ENCODE measurements at regions not wholly inside any gene's neighbourhood (a gene's known extent, or its start where the extent isn't known, plus 50 kb on each side); places are given as distances from the start of the nearest gene placed in this dataset.

GRCh38 chr1:88466899-88467580 is 217.0 kb upstream of the PKN2 start:
- no peak for DNase-seq
- Histone ChIP-seq H3K9me3 (ENCODE audit: low read length) (no peaks in the 10 kb centered on the region), H3K9ac (ENCODE audit: low read length) (no peak overlapping the region), H4K20me1 (ENCODE audit: insufficient read depth, low read depth, low read length) (no peaks in the 10 kb centered on the region), H3K9me2 (replicated peaks; ENCODE audit: insufficient read depth, low read length) (no peaks in the 10 kb centered on the region), H3K36me3 (ENCODE audit: insufficient read depth, low read length) (no peaks in the 10 kb centered on the region), H3K79me2 (ENCODE audit: low read length) (no peaks in the 10 kb centered on the region), H2AFZ (ENCODE audit: low read length) (no peak overlapping the region), H3K4me2 (ENCODE audit: low read depth, low read length, poor library complexity, severe bottlenecking) (no peak overlapping the region), H3K4me1 (ENCODE audit: low read length) (no peaks in the 10 kb centered on the region), H3K27ac (ENCODE audit: low read length) (no peak overlapping the region), H3K27me3 (ENCODE audit: low read length) (0 out of 2 replicates have a peak, but pooled peaks cover 2% of the 10 kb centered on the region), H3K4me3 (ENCODE audit: low read length) (no peak overlapping the region)

DNA sequence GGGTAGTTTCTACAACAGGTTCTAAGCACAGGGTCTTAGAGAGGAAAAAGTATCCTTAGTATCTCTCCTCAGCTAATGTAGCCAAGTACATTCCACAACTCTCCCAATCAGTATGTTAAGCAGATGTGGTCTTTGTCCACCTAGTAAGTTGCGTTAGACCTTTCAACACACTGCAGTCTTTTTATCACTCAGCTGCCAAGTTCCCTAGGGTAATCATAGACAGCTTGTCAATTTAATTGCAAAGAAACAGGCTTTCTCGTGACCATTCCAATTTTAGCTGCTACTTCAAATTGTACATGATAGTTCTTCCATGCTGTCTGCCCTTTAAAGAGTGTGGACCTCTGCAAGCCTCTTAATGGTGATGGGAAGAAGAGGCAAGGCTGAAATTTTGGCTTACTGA is 211.8 kb upstream of the PKN2 start:
- H4K20me1 ChIP-seq (ENCODE audit: insufficient read depth, low read depth, low read length), result no peaks in the 10 kb centered on the region
- no peak for DNase-seq
- no peak overlapping the region for H2AFZ ChIP-seq (ENCODE audit: low read length)
- H3K4me2 ChIP-seq (ENCODE audit: low read depth, low read length, poor library complexity, severe bottlenecking), result no peak overlapping the region
- no peaks in the 10 kb centered on the region for H3K79me2 ChIP-seq (ENCODE audit: low read length)
- H3K27ac ChIP-seq (ENCODE audit: low read length), result no peak overlapping the region
- H3K27me3 ChIP-seq (ENCODE audit: low read length), result 0 out of 2 replicates have a peak, but pooled peaks cover 2% of the 10 kb centered on the region
- no peak overlapping the region for H3K4me3 ChIP-seq (ENCODE audit: low read length)
- no peaks in the 10 kb centered on the region for H3K9me3 ChIP-seq (ENCODE audit: low read length)
- H3K9ac ChIP-seq (ENCODE audit: low read length), result no peak overlapping the region
- no peaks in the 10 kb centered on the region for H3K9me2 ChIP-seq (replicated peaks; ENCODE audit: insufficient read depth, low read length)
- H3K4me1 ChIP-seq (ENCODE audit: low read length), result no peaks in the 10 kb centered on the region
- no peaks in the 10 kb centered on the region for H3K36me3 ChIP-seq (ENCODE audit: insufficient read depth, low read length)

- no peaks in the 10 kb centered on the region for H3K4me1 ChIP-seq (ENCODE audit: low read length)
- no peaks in the 10 kb centered on the region for H4K20me1 ChIP-seq (ENCODE audit: insufficient read depth, low read depth, low read length)
- H3K9ac ChIP-seq (ENCODE audit: low read length), result no peak overlapping the region
- no peak overlapping the region for H3K27ac ChIP-seq (ENCODE audit: low read length)
- no peaks in the 10 kb centered on the region for H3K36me3 ChIP-seq (ENCODE audit: insufficient read depth, low read length)
- H3K79me2 ChIP-seq (ENCODE audit: low read length), result no peaks in the 10 kb centered on the region
- DNase-seq, result no peak
- no peak overlapping the region for H3K4me3 ChIP-seq (ENCODE audit: low read length)
- no peak overlapping the region for H2AFZ ChIP-seq (ENCODE audit: low read length)
- 0 out of 2 replicates have a peak, but pooled peaks cover 2% of the 10 kb centered on the region for H3K27me3 ChIP-seq (ENCODE audit: low read length)
- no peaks in the 10 kb centered on the region for H3K9me2 ChIP-seq (replicated peaks; ENCODE audit: insufficient read depth, low read length)
- no peak overlapping the region for H3K4me2 ChIP-seq (ENCODE audit: low read depth, low read length, poor library complexity, severe bottlenecking)
- H3K9me3 ChIP-seq (ENCODE audit: low read length), result no peaks in the 10 kb centered on the region
These were observed 211.4 kb upstream of the PKN2 start for GRCh38 chr1:88472714-88473113.

DNA sequence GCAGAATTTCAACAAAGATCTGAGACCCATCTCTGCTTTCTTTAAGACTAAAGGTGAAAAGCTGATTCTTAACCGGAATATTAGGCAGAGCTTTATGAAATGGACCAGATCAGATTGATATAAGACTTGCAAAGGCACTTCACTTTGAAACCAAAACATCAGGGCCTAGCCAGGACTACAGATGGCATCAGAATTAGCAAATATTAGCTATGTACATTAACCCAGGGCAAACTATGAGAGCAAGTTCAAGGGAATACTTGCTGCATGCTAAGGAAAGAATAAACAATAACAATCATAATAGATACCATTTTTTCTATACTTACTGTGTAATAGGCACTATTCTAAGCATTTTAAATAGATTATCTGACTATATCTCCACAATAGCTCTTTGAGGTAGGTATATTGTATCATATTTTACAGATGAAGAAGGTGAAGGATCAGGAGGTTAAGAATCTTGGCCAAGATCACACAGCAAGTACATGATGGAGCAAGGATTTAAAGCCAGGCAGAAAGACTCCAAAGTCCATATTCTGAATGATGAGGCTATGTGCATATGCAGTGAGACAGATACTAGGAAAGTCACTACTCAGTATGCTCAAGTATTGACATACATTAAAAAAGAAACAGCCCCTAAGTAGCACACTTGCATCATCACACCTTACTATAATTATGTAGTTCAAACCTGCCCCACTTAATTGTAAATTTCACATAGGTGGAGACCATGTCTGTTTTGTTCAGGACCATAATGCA is 209.3 kb upstream of the PKN2 start:
- H3K27me3 ChIP-seq (ENCODE audit: low read length), result 0 out of 2 replicates have a peak, but pooled peaks cover 2% of the 10 kb centered on the region

GRCh38 chr1:88484881-88485280 is 199.2 kb upstream of the PKN2 start:
- Histone ChIP-seq H3K79me2 (ENCODE audit: low read length) (no peaks in the 10 kb centered on the region), H2AFZ (ENCODE audit: low read length) (no peak overlapping the region), H3K4me1 (ENCODE audit: low read length) (no peaks in the 10 kb centered on the region), H3K9me2 (replicated peaks; ENCODE audit: insufficient read depth, low read length) (no peaks in the 10 kb centered on the region), H3K9ac (ENCODE audit: low read length) (no peak overlapping the region), H4K20me1 (ENCODE audit: insufficient read depth, low read depth, low read length) (no peaks in the 10 kb centered on the region), H3K4me2 (ENCODE audit: low read depth, low read length, poor library complexity, severe bottlenecking) (no peak overlapping the region), H3K4me3 (ENCODE audit: low read length) (no peak overlapping the region), H3K36me3 (ENCODE audit: insufficient read depth, low read length) (no peaks in the 10 kb centered on the region), H3K27ac (ENCODE audit: low read length) (no peak overlapping the region), H3K9me3 (ENCODE audit: low read length) (no peaks in the 10 kb centered on the region), H3K27me3 (ENCODE audit: low read length) (no peaks in the 10 kb centered on the region)
- DNase-seq, result no peak

More for the DNA sequence above, 209.3 kb upstream of the PKN2 start:
- no peak for DNase-seq
- no peaks in the 10 kb centered on the region for H3K9me2 ChIP-seq (replicated peaks; ENCODE audit: insufficient read depth, low read length)
- H3K36me3 ChIP-seq (ENCODE audit: insufficient read depth, low read length), result no peaks in the 10 kb centered on the region
- H3K9ac ChIP-seq (ENCODE audit: low read length), result no peak overlapping the region
- H3K4me1 ChIP-seq (ENCODE audit: low read length), result no peaks in the 10 kb centered on the region
- H3K4me3 ChIP-seq (ENCODE audit: low read length), result no peak overlapping the region
- H3K9me3 ChIP-seq (ENCODE audit: low read length), result no peaks in the 10 kb centered on the region
- no peak overlapping the region for H3K27ac ChIP-seq (ENCODE audit: low read length)
- H3K79me2 ChIP-seq (ENCODE audit: low read length), result no peaks in the 10 kb centered on the region
- no peak overlapping the region for H3K4me2 ChIP-seq (ENCODE audit: low read depth, low read length, poor library complexity, severe bottlenecking)
- no peak overlapping the region for H2AFZ ChIP-seq (ENCODE audit: low read length)
- no peaks in the 10 kb centered on the region for H4K20me1 ChIP-seq (ENCODE audit: insufficient read depth, low read depth, low read length)

GRCh38 chr1:88488237-88488636 is 195.8 kb upstream of the PKN2 start:
- no peaks in the 10 kb centered on the region for H3K36me3 ChIP-seq (ENCODE audit: insufficient read depth, low read length)
- H3K79me2 ChIP-seq (ENCODE audit: low read length), result no peaks in the 10 kb centered on the region
- H3K9me3 ChIP-seq (ENCODE audit: low read length), result no peaks in the 10 kb centered on the region
- no peak overlapping the region for H3K4me2 ChIP-seq (ENCODE audit: low read depth, low read length, poor library complexity, severe bottlenecking)
- H3K27ac ChIP-seq (ENCODE audit: low read length), result no peak overlapping the region
- H3K27me3 ChIP-seq (ENCODE audit: low read length), result no peaks in the 10 kb centered on the region
- H3K9ac ChIP-seq (ENCODE audit: low read length), result no peak overlapping the region
- no peaks in the 10 kb centered on the region for H3K4me1 ChIP-seq (ENCODE audit: low read length)
- DNase-seq, result no peak
- no peaks in the 10 kb centered on the region for H3K9me2 ChIP-seq (replicated peaks; ENCODE audit: insufficient read depth, low read length)
- no peaks in the 10 kb centered on the region for H4K20me1 ChIP-seq (ENCODE audit: insufficient read depth, low read depth, low read length)
- H3K4me3 ChIP-seq (ENCODE audit: low read length), result no peak overlapping the region
- no peak overlapping the region for H2AFZ ChIP-seq (ENCODE audit: low read length)

DNA sequence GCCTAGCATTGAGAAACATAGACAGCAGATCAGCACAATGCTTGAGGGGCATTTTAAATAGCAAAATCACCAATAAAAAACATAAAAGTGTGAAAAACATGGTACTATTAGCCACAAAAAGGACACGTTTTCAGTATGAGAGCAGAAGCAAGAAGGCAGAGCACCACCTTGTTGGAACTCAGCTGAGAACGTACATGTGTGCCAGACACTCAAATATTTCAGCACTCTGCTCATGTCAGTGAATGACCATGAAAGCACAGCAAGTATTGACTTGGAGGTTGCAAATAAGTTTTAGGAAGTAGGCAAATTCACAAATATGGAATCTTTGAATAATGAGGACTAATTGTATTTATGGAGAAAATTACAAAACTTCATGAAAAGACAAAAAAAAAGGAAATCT is 193.4 kb upstream of the PKN2 start:
- Histone ChIP-seq H3K9me3 (ENCODE audit: low read length) (no peaks in the 10 kb centered on the region), H3K4me2 (ENCODE audit: low read depth, low read length, poor library complexity, severe bottlenecking) (no peak overlapping the region), H3K4me3 (ENCODE audit: low read length) (no peak overlapping the region), H3K9ac (ENCODE audit: low read length) (no peak overlapping the region), H2AFZ (ENCODE audit: low read length) (no peak overlapping the region), H4K20me1 (ENCODE audit: insufficient read depth, low read depth, low read length) (no peaks in the 10 kb centered on the region), H3K27ac (ENCODE audit: low read length) (no peak overlapping the region), H3K27me3 (ENCODE audit: low read length) (no peaks in the 10 kb centered on the region), H3K36me3 (ENCODE audit: insufficient read depth, low read length) (no peaks in the 10 kb centered on the region), H3K9me2 (replicated peaks; ENCODE audit: insufficient read depth, low read length) (no peaks in the 10 kb centered on the region), H3K4me1 (ENCODE audit: low read length) (no peaks in the 10 kb centered on the region), H3K79me2 (ENCODE audit: low read length) (no peaks in the 10 kb centered on the region)
- DNase-seq, result no peak

DNA sequence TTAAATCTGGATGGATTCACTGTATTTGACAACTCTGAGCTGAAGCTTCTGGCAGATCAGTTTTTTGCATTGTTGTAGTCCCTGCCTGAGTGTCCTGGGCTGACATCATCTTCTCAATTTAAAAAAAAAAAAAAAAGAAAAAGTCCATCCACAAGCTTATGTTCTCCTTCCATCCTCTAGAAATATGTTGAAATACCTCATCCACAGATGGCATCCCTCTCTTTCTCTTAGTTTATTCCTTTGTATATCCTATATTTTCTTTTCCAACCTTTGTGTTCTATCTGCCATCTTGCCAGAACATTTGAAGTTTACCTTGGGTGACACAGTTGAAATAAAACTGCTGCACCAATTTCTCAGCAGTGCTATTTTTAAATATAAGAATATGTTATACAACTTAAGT is 184.4 kb upstream of the PKN2 start:
- H3K27me3 ChIP-seq (ENCODE audit: low read length), result no peaks in the 10 kb centered on the region
- no peaks in the 10 kb centered on the region for H3K4me1 ChIP-seq (ENCODE audit: low read length)
- no peaks in the 10 kb centered on the region for H3K9me3 ChIP-seq (ENCODE audit: low read length)
- H3K4me3 ChIP-seq (ENCODE audit: low read length), result no peak overlapping the region
- no peak for DNase-seq
- no peak overlapping the region for H3K27ac ChIP-seq (ENCODE audit: low read length)
- H3K36me3 ChIP-seq (ENCODE audit: insufficient read depth, low read length), result no peaks in the 10 kb centered on the region
- H4K20me1 ChIP-seq (ENCODE audit: insufficient read depth, low read depth, low read length), result no peaks in the 10 kb centered on the region
- no peaks in the 10 kb centered on the region for H3K79me2 ChIP-seq (ENCODE audit: low read length)
- H2AFZ ChIP-seq (ENCODE audit: low read length), result no peak overlapping the region
- H3K9ac ChIP-seq (ENCODE audit: low read length), result no peak overlapping the region
- no peak overlapping the region for H3K4me2 ChIP-seq (ENCODE audit: low read depth, low read length, poor library complexity, severe bottlenecking)
- H3K9me2 ChIP-seq (replicated peaks; ENCODE audit: insufficient read depth, low read length), result no peaks in the 10 kb centered on the region
